ENCODE measurements at regions not wholly inside any gene's neighbourhood (a gene's known extent, or its start where the extent isn't known, plus 50 kb on each side); places are given as distances from the start of the nearest gene placed in this dataset.

DNA sequence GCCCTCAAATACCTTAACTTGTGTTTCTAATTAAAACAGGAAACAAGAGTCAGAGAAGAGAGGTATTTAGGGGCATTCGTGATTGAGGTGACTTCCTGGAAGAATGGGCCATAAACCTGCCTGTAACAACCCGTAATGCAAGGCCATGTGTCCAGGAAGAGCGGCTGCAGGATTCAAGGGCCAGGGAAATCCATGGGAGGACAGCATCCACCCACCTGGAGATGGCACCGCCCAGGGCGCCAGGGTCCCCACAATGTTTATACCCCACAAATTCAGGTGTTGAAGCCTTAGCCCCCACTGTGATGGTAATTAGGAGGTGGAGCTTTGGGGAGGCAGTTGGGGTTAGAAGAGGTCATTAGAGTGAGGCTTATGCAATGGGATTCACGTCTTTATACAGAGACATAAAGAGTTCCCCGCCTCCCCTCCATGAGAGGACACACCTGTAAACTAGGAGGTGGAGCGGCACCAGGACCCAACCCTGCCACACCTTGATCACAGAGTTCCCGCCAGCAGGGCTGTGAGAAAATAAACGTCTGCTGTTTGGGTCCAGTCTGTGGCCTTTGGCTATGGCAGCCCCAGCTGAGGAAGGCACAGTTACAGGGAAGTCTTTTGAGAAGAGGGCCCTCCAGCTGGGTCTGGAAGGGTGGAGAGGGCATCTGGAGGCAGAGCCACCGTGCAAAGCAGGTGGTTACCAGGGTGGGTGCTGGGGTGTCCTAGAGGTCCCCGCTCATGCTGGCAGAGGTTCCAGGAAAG is 1394.3 kb downstream of the TBC1D22A start:
- H4K5ac ChIP-seq (ENCODE audit: low read depth, low read length): no peak overlapping the region
- dilution Hi-C loops (cut with HindIII; ENCODE audit: low sequenced_read_pairs, unreplicated experiment): no loop called here

More for the DNA sequence above, 1394.3 kb downstream of the TBC1D22A start:
- Histone ChIP-seq H3K9me3 (ENCODE audit: control insufficient read depth, insufficient read depth, low read length) (peaks cover 53% of the 10 kb centered on the region), H2AK5ac (ENCODE audit: low read depth, low read length) (no peak overlapping the region), H3K9me1 (ENCODE audit: insufficient read depth, low read length) (no peaks in the 10 kb centered on the region), H2AK9ac (replicated peaks; ENCODE audit: low read depth, low read length, poor library complexity) (no peak overlapping the region), H3K79me1 (ENCODE audit: low read depth in 1 of 2, low read length in 2 of 2) (no peaks in the 10 kb centered on the region), H3K27ac (ENCODE audit: insufficient read depth, low read length) (no peak overlapping the region), H3K4me3 (ENCODE audit: insufficient read depth, low read depth, low read length) (no peak overlapping the region), H3K4me1 (ENCODE audit: control insufficient read depth, insufficient read depth, low read length) (no peaks in the 10 kb centered on the region), H4K20me1 (ENCODE audit: insufficient read depth, low read length) (no peaks in the 10 kb centered on the region), H3K14ac (replicated peaks; ENCODE audit: low read depth, low read length) (no peak overlapping the region), H4K8ac (ENCODE audit: low read depth in 2 of 2, low read length in 2 of 2) (no peak overlapping the region), H4K91ac (ENCODE audit: insufficient read depth, low read depth, low read length) (no peak overlapping the region), H2BK120ac (ENCODE audit: low read depth, low read length) (no peak overlapping the region), H3K23ac (ENCODE audit: low read depth, low read length) (no peak overlapping the region), H3K27me3 (ENCODE audit: control insufficient read depth, insufficient read depth, low read length) (no peaks in the 10 kb centered on the region), H2AFZ (replicated peaks; ENCODE audit: low read length, poor library complexity) (no peak overlapping the region), H3K4ac (ENCODE audit: low read depth, low read length) (no peak overlapping the region), H2BK5ac (ENCODE audit: low read depth, low read length, poor library complexity, severe bottlenecking) (no peak overlapping the region), H2BK15ac (ENCODE audit: low read depth, low read length) (no peak overlapping the region), H2BK20ac (ENCODE audit: low read depth, low read length) (no peak overlapping the region), H3K9ac (ENCODE audit: low read depth, low read length) (no peak overlapping the region), H3K18ac (ENCODE audit: low read depth, low read length) (no peak overlapping the region), H3K4me2 (ENCODE audit: low read depth, low read length) (no peak overlapping the region), H3K36me3 (ENCODE audit: control insufficient read depth, insufficient read depth, low read length) (no peaks in the 10 kb centered on the region), H3K56ac (ENCODE audit: extremely low read depth, insufficient read depth, low read length) (no peak overlapping the region)
- 60% methylated on average over 2 of the region's 12 CpGs; no CpG with 5 or more reads in 1 of the 2 experiments for WGBS, 2 experiments (ENCODE audit: extremely low coverage in 2 of 2, insufficient read length in 1 of 2)
- TF ChIP-seq SMC3 (IDR thresholded peaks at IDR 0.05; ENCODE audit: low read depth, low read length): no peak
- no peak for TF ChIP-seq RCOR1 (IDR thresholded peaks at IDR 0.05; ENCODE audit: insufficient replicate concordance, low read length)
- TF ChIP-seq, protein P1, sequence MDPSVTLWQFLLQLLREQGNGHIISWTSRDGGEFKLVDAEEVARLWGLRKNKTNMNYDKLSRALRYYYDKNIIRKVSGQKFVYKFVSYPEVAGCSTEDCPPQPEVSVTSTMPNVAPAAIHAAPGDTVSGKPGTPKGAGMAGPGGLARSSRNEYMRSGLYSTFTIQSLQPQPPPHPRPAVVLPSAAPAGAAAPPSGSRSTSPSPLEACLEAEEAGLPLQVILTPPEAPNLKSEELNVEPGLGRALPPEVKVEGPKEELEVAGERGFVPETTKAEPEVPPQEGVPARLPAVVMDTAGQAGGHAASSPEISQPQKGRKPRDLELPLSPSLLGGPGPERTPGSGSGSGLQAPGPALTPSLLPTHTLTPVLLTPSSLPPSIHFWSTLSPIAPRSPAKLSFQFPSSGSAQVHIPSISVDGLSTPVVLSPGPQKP (IDR thresholded peaks at IDR 0.05; ENCODE audit: borderline replicate concordance, low read depth, low read length): no peak
- no peak for TF ChIP-seq POLR2A (IDR thresholded peaks at IDR 0.05; ENCODE audit: low read depth, low read length)
- TF ChIP-seq, protein P2, sequence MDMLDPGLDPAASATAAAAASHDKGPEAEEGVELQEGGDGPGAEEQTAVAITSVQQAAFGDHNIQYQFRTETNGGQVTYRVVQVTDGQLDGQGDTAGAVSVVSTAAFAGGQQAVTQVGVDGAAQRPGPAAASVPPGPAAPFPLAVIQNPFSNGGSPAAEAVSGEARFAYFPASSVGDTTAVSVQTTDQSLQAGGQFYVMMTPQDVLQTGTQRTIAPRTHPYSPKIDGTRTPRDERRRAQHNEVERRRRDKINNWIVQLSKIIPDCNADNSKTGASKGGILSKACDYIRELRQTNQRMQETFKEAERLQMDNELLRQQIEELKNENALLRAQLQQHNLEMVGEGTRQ (IDR thresholded peaks at IDR 0.05; ENCODE audit: low read depth, low read length): no peak
- TF ChIP-seq CHD1 (IDR thresholded peaks at IDR 0.05; ENCODE audit: low read depth, low read length): no peak
- TF ChIP-seq CEBPB (IDR thresholded peaks at IDR 0.05; ENCODE audit: low read depth, low read length): no peak
- TF ChIP-seq MXI1 (IDR thresholded peaks at IDR 0.05; ENCODE audit: borderline replicate concordance, low read depth, low read length): no peak
- TF ChIP-seq MAZ (IDR thresholded peaks at IDR 0.05; ENCODE audit: borderline replicate concordance, low read depth, low read length): no peak
- TF ChIP-seq NFE2L2 (IDR thresholded peaks at IDR 0.05; ENCODE audit: low read depth, low read length): no peak
- no peak for TF ChIP-seq BHLHE40 (IDR thresholded peaks at IDR 0.05; ENCODE audit: low read depth, low read length)
- no peak for TF ChIP-seq RAD21 (IDR thresholded peaks at IDR 0.05; ENCODE audit: low read length)
- no TSS peak for BruUV-seq (replicated peaks)
- intact Hi-C loops (cut with micrococcal nuclease): no loop called here
- ATAC-seq (ENCODE audit: low read depth) (no peak), DNase-seq (no peak)
- ChIA-PET CTCF (no interaction called here), POLR2A (ENCODE audit: unreplicated experiment) (no interaction called here)
- in situ Hi-C loops (cut with MboI; ENCODE audit: low sequenced_read_pairs): no loop called here

Data from IMR-90 (cell line).